Natural killer cell (primary cell): ENCODE measurements at regions not wholly inside any gene's neighbourhood (a gene's known extent, or its start where the extent isn't known, plus 50 kb on each side); places are given as distances from the start of the nearest gene placed in this dataset.

ENCODE experiments used
- ATAC-seq, 3 donors: fragments of 150-1000 bp in 2 of 3; fragments of 200-7000 bp in 1 of 3; cut with Tn5 transposase; 1 replicate in 1 of 3; 2 replicates in 2 of 3; pipeline ENCODE4 v1.10.0; 2021; ENCODE audit warnings: mild to moderate bottlenecking in 2 of 3, moderate library complexity in 2 of 3
- DNase-seq, 2 donors: peaks; one replicate each; pipeline versions ENCODE4 v3.0.0 to v3.0.0-alpha.2; 2013 to 2021; ENCODE audit warnings: mixed read lengths in 1 of 2
- H3K27ac ChIP-seq: one replicate; pipeline ENCODE4 v1.5.1; 2013; ENCODE audit warnings: mild to moderate bottlenecking, low read length
- H3K27me3 ChIP-seq: one replicate; pipeline ENCODE4 v1.6.1; 2013; ENCODE audit warnings: low read length; ENCODE audit not compliant: control insufficient read depth, insufficient read depth
- H3K36me3 ChIP-seq: one replicate; pipeline ENCODE4 v1.6.1; 2013; ENCODE audit warnings: low read length; ENCODE audit not compliant: control insufficient read depth, insufficient read depth
- H3K4me1 ChIP-seq: one replicate; pipeline ENCODE4 v1.6.1; 2013; ENCODE audit warnings: low read length; ENCODE audit not compliant: control insufficient read depth, insufficient read depth
- H3K4me3 ChIP-seq: one replicate; pipeline ENCODE4 v1.5.1; 2013; ENCODE audit warnings: low read length
- H3K9me3 ChIP-seq: one replicate; pipeline ENCODE4 v1.6.1; 2013; ENCODE audit warnings: low read length; ENCODE audit not compliant: control insufficient read depth, insufficient read depth
- H3K27ac Mint-ChIP-seq, 2 donors: one replicate each; pipeline ENCODE4 v1.8.0; 2022; ENCODE audit warnings: mild to moderate bottlenecking in 2 of 2, mixed read lengths in 2 of 2, moderate library complexity in 1 of 2
- H3K27me3 Mint-ChIP-seq, 2 donors: one replicate each; pipeline ENCODE4 v1.8.0; 2022; ENCODE audit warnings: low read depth in 2 of 2, mixed read lengths in 2 of 2
- H3K36me3 Mint-ChIP-seq: one replicate; pipeline ENCODE4 v1.8.0; 2022; ENCODE audit warnings: mixed read lengths
- H3K4me1 Mint-ChIP-seq, 2 donors: one replicate each; pipeline ENCODE4 v1.8.0; 2022; ENCODE audit warnings: mixed read lengths in 2 of 2
- H3K4me3 Mint-ChIP-seq: one replicate; pipeline ENCODE4 v1.8.0; 2022; ENCODE audit warnings: mild to moderate bottlenecking, moderate library complexity, mixed read lengths
- H3K9me3 Mint-ChIP-seq, 2 donors: one replicate each; pipeline ENCODE4 v1.8.0; 2022; ENCODE audit warnings: mixed read lengths in 2 of 2
- WGBS: methylation state at CpG from one replicate; pipeline ENCODE4 v1.1.7; 2013; ENCODE audit warnings: missing lambda C conversion rate; ENCODE audit not compliant: insufficient coverage; 5-methylcytosine and 5-hydroxymethylcytosine counted together
- intact Hi-C: fragments of 100-400 bp; cut with micrococcal nuclease; formaldehyde crosslinking; loops from one replicate; pipeline ENCODE4 v1.14.2; 2022
- TF ChIP-seq, protein P1 (sequence below): fragments of 200-600 bp; IDR thresholded peaks from one replicate; pipeline ENCODE4 v1.8.0; 2022; ENCODE audit warnings: antibody characterized with exemption

DNA sequence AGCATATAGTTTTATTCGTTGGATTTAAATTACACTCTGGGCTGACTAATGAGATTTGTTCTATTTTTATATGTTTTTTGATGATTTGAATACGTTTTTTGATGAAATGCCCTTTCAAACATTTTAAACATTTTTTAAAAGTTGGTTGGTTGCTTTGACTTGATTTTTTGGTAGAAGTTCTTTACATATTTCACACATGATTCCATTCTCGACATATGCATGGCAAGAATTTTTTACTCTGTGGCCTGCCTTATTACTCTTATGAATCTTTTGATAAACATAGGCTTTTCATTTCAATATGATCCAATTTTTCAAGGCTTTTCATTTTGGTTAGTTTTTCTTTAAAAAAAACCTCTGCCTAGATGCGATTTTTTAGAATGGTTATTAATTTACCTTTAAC is 617.0 kb downstream of the RNF144B start:
- H3K27me3 ChIP-seq: peaks cover 2% of the 10 kb centered on the region
- intact Hi-C loops: no loop called here
- no peaks in the 10 kb centered on the region for H3K27me3 Mint-ChIP-seq
- H3K27ac Mint-ChIP-seq: no peak overlapping the region
- H3K36me3 Mint-ChIP-seq: no peaks in the 10 kb centered on the region
- ATAC-seq: no peak
- peaks cover 0 to 2% of the 10 kb centered on the region in 2 donors for H3K9me3 Mint-ChIP-seq
- H3K4me3 Mint-ChIP-seq: no peak overlapping the region
- H3K9me3 ChIP-seq: no peaks in the 10 kb centered on the region
- DNase-seq: no peak
- no peaks in the 10 kb centered on the region for H3K4me1 ChIP-seq
- TF ChIP-seq, protein P1, sequence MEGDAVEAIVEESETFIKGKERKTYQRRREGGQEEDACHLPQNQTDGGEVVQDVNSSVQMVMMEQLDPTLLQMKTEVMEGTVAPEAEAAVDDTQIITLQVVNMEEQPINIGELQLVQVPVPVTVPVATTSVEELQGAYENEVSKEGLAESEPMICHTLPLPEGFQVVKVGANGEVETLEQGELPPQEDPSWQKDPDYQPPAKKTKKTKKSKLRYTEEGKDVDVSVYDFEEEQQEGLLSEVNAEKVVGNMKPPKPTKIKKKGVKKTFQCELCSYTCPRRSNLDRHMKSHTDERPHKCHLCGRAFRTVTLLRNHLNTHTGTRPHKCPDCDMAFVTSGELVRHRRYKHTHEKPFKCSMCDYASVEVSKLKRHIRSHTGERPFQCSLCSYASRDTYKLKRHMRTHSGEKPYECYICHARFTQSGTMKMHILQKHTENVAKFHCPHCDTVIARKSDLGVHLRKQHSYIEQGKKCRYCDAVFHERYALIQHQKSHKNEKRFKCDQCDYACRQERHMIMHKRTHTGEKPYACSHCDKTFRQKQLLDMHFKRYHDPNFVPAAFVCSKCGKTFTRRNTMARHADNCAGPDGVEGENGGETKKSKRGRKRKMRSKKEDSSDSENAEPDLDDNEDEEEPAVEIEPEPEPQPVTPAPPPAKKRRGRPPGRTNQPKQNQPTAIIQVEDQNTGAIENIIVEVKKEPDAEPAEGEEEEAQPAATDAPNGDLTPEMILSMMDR: no peak
- no peaks in the 10 kb centered on the region for H3K36me3 ChIP-seq
- no peaks in the 10 kb centered on the region for H3K4me1 Mint-ChIP-seq
- H3K4me3 ChIP-seq: no peak overlapping the region
- WGBS: 100% methylated on average over 1 of the region's 4 CpGs
- H3K27ac ChIP-seq: no peak overlapping the region

DNA sequence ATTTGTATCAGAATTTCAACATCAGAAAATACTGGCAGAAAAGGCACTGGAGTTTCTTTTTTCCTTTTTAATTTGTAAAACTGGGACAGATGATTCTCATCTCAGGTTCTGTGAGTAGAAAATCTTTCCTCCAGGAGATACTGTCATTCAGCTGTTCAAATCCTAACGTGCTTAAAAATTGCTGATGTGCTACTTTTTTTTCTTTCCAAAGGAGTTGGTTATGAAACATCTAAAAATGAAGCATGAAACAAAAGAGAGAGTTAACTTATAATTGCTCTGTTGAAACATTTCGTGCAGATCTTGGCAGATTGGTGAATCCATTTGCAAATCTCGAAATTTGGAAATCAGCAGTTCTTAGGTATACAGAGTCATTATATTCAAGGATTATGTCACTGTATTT is 622.6 kb downstream of the RNF144B start:
- H3K27ac Mint-ChIP-seq: no peak overlapping the region
- intact Hi-C loops: no loop called here
- H3K27me3 Mint-ChIP-seq: no peaks in the 10 kb centered on the region
- Histone ChIP-seq H3K4me3 (no peak overlapping the region), H3K27me3 (no peaks in the 10 kb centered on the region), H3K9me3 (no peaks in the 10 kb centered on the region), H3K4me1 (no peaks in the 10 kb centered on the region), H3K36me3 (no peaks in the 10 kb centered on the region), H3K27ac (no peak overlapping the region)
- no peaks in the 10 kb centered on the region for H3K4me1 Mint-ChIP-seq
- H3K36me3 Mint-ChIP-seq: no peaks in the 10 kb centered on the region
- TF ChIP-seq, protein P1: no peak
- peaks cover 0 to 2% of the 10 kb centered on the region in 2 donors for H3K9me3 Mint-ChIP-seq
- DNase-seq (no peak), ATAC-seq (no peak)
- WGBS: 71% methylated on average over 3 of the region's 3 CpGs
- no peak overlapping the region for H3K4me3 Mint-ChIP-seq

DNA sequence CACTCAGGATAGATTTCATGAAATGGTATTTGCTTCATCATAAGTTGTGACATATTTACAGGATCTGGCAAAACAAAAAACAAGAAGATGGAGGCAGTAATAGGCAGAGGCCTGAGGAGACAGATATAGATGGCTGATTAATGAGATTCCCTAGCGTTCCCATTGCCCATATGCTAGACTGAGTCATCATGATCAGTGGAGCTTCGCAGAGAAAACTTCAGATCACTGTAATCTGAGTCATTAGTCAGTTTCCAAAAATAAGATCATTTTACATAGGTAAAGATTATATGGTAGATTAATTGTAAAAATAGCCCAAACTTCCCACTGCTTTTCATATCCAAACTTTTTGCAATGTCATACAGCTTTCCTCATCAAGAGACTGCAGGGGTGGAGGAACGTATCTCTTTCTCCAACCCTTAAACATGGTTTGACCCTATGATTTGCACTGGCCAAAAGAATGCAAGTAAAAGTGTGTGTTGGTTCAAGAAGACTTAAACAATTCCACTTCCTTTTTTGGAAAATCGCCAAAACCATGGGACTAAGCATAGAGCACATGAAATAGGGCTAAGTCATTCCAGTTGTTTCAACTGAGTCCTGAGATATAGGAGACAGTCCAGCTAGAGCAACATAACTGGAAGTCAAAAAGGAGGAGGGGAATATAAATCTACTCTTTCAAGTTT is 626.0 kb downstream of the RNF144B start:
- Mint-ChIP-seq H3K27me3 (no peaks in the 10 kb centered on the region), H3K4me1 (no peaks in the 10 kb centered on the region), H3K27ac (no peak overlapping the region), H3K4me3 (no peak overlapping the region), H3K9me3 (peaks cover 6 to 9% of the 10 kb centered on the region in 2 donors), H3K36me3 (no peaks in the 10 kb centered on the region)
- intact Hi-C loops: no loop called here
- H3K9me3 ChIP-seq: no peaks in the 10 kb centered on the region
- DNase-seq (no peak), ATAC-seq (no peak)
- no peak overlapping the region for H3K27ac ChIP-seq
- H3K27me3 ChIP-seq: no peaks in the 10 kb centered on the region
- WGBS: 78% methylated on average over 3 of the region's 4 CpGs
- no peak overlapping the region for H3K4me3 ChIP-seq
- TF ChIP-seq, protein P1: no peak
- H3K36me3 ChIP-seq: no peaks in the 10 kb centered on the region
- no peaks in the 10 kb centered on the region for H3K4me1 ChIP-seq

DNA sequence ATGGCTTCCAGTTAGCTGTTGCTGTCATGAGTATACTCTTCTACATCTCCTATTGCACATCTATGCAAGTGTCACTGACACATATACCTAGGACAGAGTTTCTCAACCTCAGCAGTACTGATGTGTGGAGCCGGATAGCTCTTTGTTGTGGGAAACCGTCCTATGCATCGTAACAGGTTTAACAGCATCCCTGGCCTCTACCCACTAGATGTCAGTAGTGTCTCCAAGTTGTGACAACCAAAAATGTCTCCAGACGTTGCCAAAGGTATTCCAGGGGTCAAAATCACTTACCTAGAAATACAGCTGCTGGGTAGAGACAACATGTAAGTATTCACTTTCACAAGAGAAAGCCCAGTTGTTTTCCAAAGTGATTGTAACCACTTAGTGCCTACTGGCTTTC is 637.6 kb downstream of the RNF144B start:
- H3K27me3 Mint-ChIP-seq: no peaks in the 10 kb centered on the region
- no peak overlapping the region for H3K4me3 Mint-ChIP-seq
- 21% methylated on average over 4 of the region's 4 CpGs for WGBS

More for the DNA sequence above, 637.6 kb downstream of the RNF144B start:
- no peaks in the 10 kb centered on the region for H3K36me3 ChIP-seq
- H3K9me3 ChIP-seq: no peaks in the 10 kb centered on the region
- ATAC-seq (no peak), DNase-seq (no peak)
- no peak overlapping the region for H3K27ac ChIP-seq
- TF ChIP-seq, protein P1: no peak
- Mint-ChIP-seq H3K27ac (no peak overlapping the region), H3K36me3 (no peaks in the 10 kb centered on the region), H3K4me1 (no peaks in the 10 kb centered on the region), H3K9me3 (peaks cover 3 to 8% of the 10 kb centered on the region in 2 donors)
- no peaks in the 10 kb centered on the region for H3K4me1 ChIP-seq
- no peaks in the 10 kb centered on the region for H3K27me3 ChIP-seq
- no peak overlapping the region for H3K4me3 ChIP-seq
- intact Hi-C loops: no loop called here
